GM20000 (cell line): ENCODE measurements at regions not wholly inside any gene's neighbourhood (a gene's known extent, or its start where the extent isn't known, plus 50 kb on each side); places are given as distances from the start of the nearest gene placed in this dataset.
A peak's percentile ranks its signal among the peaks of the same experiment; 100 is the strongest.

Experiments used
- DNase-seq: peaks from one replicate; pipeline ENCODE4 v3.0.0; 2012; ENCODE audit warnings: low spot score
- CTCF ChIP-seq: IDR thresholded peaks from 2 replicates; pipeline ENCODE4 v1.5.1; 2012; ENCODE audit warnings: mild to moderate bottlenecking, control low read depth; ENCODE audit errors: extremely low read depth, missing control alignments

GRCh38 chr14:50044042-50044651 is 72.2 kb downstream of the VCPKMT start:
- no peak for TF ChIP-seq CTCF

GRCh38 chr14:50045039-50045711 is 71.2 kb downstream of the VCPKMT start:
- TF ChIP-seq CTCF = no peak
- DNase-seq = peak; percentile 69

More at GRCh38 chr14:50044042-50044651, 72.2 kb downstream of the VCPKMT start:
- no peak for DNase-seq

- TF ChIP-seq CTCF = no peak
- no peak for DNase-seq
Measured at GRCh38 chr14:50045837-50046236, 70.5 kb downstream of the VCPKMT start.

GRCh38 chr14:50047274-50047676 is 69.1 kb downstream of the VCPKMT start:
- TF ChIP-seq CTCF = no peak
- peak; percentile 87 for DNase-seq

GRCh38 chr14:50049093-50049492 is 67.3 kb downstream of the VCPKMT start:
- no peak for TF ChIP-seq CTCF
- DNase-seq = no peak

- TF ChIP-seq CTCF = no peak
- no peak for DNase-seq
Measured at GRCh38 chr14:50049703-50050570, 66.4 kb downstream of the VCPKMT start.

GRCh38 chr14:50051106-50051505 is 65.3 kb downstream of the VCPKMT start:
- TF ChIP-seq CTCF = no peak
- DNase-seq = no peak
